DND-41 (cell line): ENCODE measurements at regions not wholly inside any gene's neighbourhood (a gene's known extent, or its start where the extent isn't known, plus 50 kb on each side); places are given as distances from the start of the nearest gene placed in this dataset.

Source experiments
- CTCF ChIP-seq: IDR thresholded peaks from 2 replicates; pipeline ENCODE4 v1.5.1; 2012; ENCODE audit warnings: borderline replicate concordance, low read length, moderate library complexity, mild to moderate bottlenecking; ENCODE audit not compliant: poor library complexity, severe bottlenecking; ENCODE audit errors: extremely low read depth
- EZH2 ChIP-seq: IDR thresholded peaks from 3 replicates; pipeline ENCODE4 v1.6.1; 2012; ENCODE audit warnings: borderline replicate concordance, low read depth, mild to moderate bottlenecking, moderate library complexity, low read length, inconsistent platforms; ENCODE audit not compliant: severe bottlenecking

GRCh38 chr18:6623278-6623677, 106.2 kb upstream of the ARHGAP28 start:
- TF ChIP-seq CTCF, result no peak
- TF ChIP-seq EZH2, result no peak
